BJ (cell line): ENCODE measurements at regions not wholly inside any gene's neighbourhood (a gene's known extent, or its start where the extent isn't known, plus 50 kb on each side); places are given as distances from the start of the nearest gene placed in this dataset.

ENCODE experiments used
- CTCF ChIA-PET: fragments of 350-600 bp; formaldehyde crosslinking; extraction: SDS; loops from one replicate; lab custom pipeline; 2021; ENCODE audit warnings: antibody characterized with exemption, inconsistent platforms; lab: Yijun Ruan, JAX
- POLR2A ChIA-PET: fragments of 300-600 bp; sonication (Branson Sonifier 250); formaldehyde crosslinking; extraction: SDS; loops from one replicate; lab custom pipeline; 2021; ENCODE audit warnings: antibody characterized with exemption; lab: Charles Lee
- DNase-seq: peaks from one replicate; pipeline ENCODE4 v3.0.0-alpha.2; 2011; ENCODE audit warnings: low read depth
- H3K27me3 ChIP-seq: 2 replicates; pipeline ENCODE4 v1.6.0; 2011; ENCODE audit warnings: low read length; ENCODE audit not compliant: control insufficient read depth, insufficient read depth
- H3K36me3 ChIP-seq: 2 replicates; pipeline ENCODE4 v1.5.1; 2011; ENCODE audit warnings: low read length; ENCODE audit not compliant: control insufficient read depth, insufficient read depth
- H3K4me3 ChIP-seq: 2 replicates; pipeline ENCODE4 v1.5.1; 2011; ENCODE audit warnings: low read depth, mild to moderate bottlenecking, control low read depth, low read length
- CTCF ChIP-seq: IDR thresholded peaks from 2 replicates; pipeline ENCODE4 v1.5.1; 2011; ENCODE audit warnings: low read depth, mild to moderate bottlenecking, control low read depth, inconsistent platforms, low read length, moderate library complexity; ENCODE audit not compliant: insufficient read depth

GRCh38 chr4:154078504-154079350, 289.8 kb upstream of the SFRP2 start:
- Histone ChIP-seq H3K36me3 (no peaks in the 10 kb centered on the region), H3K4me3 (no peak overlapping the region), H3K27me3 (no peaks in the 10 kb centered on the region)
- DNase-seq = no peak
- ChIA-PET CTCF (no interaction called here), POLR2A (no interaction called here)
- no peak for TF ChIP-seq CTCF

- TF ChIP-seq CTCF = no peak
- H3K4me3 ChIP-seq = no peak overlapping the region
- H3K36me3 ChIP-seq = no peaks in the 10 kb centered on the region
- DNase-seq = no peak
- ChIA-PET CTCF (no interaction called here), POLR2A (no interaction called here)
- H3K27me3 ChIP-seq = no peaks in the 10 kb centered on the region
These were observed 288.0 kb upstream of the SFRP2 start for GRCh38 chr4:154076921-154077320.

- H3K4me3 ChIP-seq = no peak overlapping the region
- H3K36me3 ChIP-seq = no peaks in the 10 kb centered on the region
- H3K27me3 ChIP-seq = no peaks in the 10 kb centered on the region
- ChIA-PET CTCF (no interaction called here), POLR2A (no interaction called here)
- TF ChIP-seq CTCF = no peak
- DNase-seq = peak; percentile 44
These were observed 284.4 kb upstream of the SFRP2 start for GRCh38 chr4:154073107-154073822.

GRCh38 chr4:154067786-154068185, 278.9 kb upstream of the SFRP2 start:
- no peak overlapping the region for H3K4me3 ChIP-seq
- CTCF ChIA-PET = no interaction called here
- TF ChIP-seq CTCF = no peak
- no peaks in the 10 kb centered on the region for H3K27me3 ChIP-seq
- DNase-seq = no peak
- POLR2A ChIA-PET = no interaction called here
- no peaks in the 10 kb centered on the region for H3K36me3 ChIP-seq

GRCh38 chr4:154065368-154065767, 276.5 kb upstream of the SFRP2 start:
- no peaks in the 10 kb centered on the region for H3K36me3 ChIP-seq
- H3K4me3 ChIP-seq = no peak overlapping the region
- ChIA-PET CTCF (no interaction called here), POLR2A (no interaction called here)
- no peak for TF ChIP-seq CTCF
- H3K27me3 ChIP-seq = no peaks in the 10 kb centered on the region
- DNase-seq = no peak
